ENCODE measurements at regions not wholly inside any gene's neighbourhood (a gene's known extent, or its start where the extent isn't known, plus 50 kb on each side); places are given as distances from the start of the nearest gene placed in this dataset.

GRCh38 chr2:33931164-33931563 is 332.1 kb upstream of the FAM98A start:
- TF ChIP-seq BHLHE40 (IDR thresholded peaks at IDR 0.05; ENCODE audit: borderline replicate concordance in 1 of 2, low read depth in 2 of 2, low read length in 1 of 2): no peak
- no peak for TF ChIP-seq ATF2 (IDR thresholded peaks at IDR 0.05; ENCODE audit: low read length)

All from GM12878 (cell line).